NB4 (cell line): ENCODE measurements at regions not wholly inside any gene's neighbourhood (a gene's known extent, or its start where the extent isn't known, plus 50 kb on each side); places are given as distances from the start of the nearest gene placed in this dataset.

ENCODE experiments used
- DNase-seq: peaks from one replicate; pipeline ENCODE4 v3.0.0; 2010; ENCODE audit warnings: low read depth
- H3K4me3 ChIP-seq: one replicate; pipeline ENCODE4 v1.5.1; 2011; ENCODE audit warnings: mild to moderate bottlenecking, low read depth, low read length, moderate library complexity
- MYC ChIP-seq: IDR thresholded peaks from 2 replicates; pipeline ENCODE4 v1.6.1; 2011; ENCODE audit warnings: low read depth, low read length
- POLR2A ChIP-seq: IDR thresholded peaks from 2 replicates; pipeline ENCODE4 v1.6.1; 2011; ENCODE audit warnings: mild to moderate bottlenecking; ENCODE audit not compliant: insufficient read length; ENCODE audit errors: extremely low read depth
- TF ChIP-seq, protein P1 (sequence below): IDR thresholded peaks from one replicate; pipeline ENCODE4 v1.5.1; 2012; ENCODE audit warnings: low read depth, low read length
- TF ChIP-seq, protein P2 (sequence below): IDR thresholded peaks from 2 replicates; pipeline ENCODE4 v1.6.1; 2011; ENCODE audit warnings: low read depth, low read length

DNA sequence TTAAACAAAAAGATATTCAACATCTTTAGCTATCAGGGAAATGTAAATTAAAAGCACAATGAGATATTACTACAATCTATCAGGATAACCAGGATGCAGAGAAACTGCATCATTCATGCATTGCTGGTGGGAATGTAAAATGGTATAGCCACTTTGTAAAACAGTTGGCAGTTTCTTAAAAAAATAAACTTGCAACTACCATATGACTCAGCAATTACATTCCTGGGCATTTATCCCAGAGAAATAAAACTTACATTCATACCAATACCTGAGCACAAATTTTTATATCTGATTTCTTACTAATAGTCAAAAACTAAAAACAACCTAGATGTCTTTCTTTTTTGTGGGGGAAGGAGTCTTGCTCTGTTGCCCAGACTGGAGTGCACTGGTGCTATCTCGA, 190.3 kb upstream of the TAB2 start:
- no peak for DNase-seq
- no peak overlapping the region for H3K4me3 ChIP-seq

DNA sequence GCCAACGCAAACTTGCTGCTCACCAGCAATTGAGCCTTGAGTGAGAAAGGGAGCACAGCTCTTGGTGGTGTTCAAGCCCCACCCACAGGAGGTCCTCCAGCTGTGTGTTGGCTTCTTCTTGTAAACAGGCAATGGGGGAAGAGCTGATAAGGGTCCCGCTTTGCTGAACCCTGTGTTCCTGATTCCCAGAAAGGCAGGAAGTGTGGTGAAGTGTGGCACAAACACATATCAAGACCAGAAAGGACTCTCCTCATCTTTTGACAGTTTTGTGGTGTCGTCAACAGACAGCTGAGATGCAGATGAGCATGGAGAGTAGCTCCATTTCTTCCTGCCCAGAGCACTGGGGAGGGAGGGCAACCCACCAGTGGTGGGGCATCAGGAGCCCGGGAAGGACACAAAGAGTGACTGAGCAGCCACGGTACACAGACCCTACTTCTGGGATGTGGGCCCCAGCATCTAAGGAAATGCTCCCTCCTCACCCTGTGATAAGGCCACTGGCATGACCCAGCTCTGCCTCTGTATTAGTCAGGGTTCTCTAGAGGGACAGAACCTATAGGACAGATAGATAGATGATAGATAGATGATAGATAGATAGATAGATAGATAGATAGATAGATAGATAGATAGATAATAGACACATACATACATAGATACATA, 188.9 kb upstream of the TAB2 start:
- no peak overlapping the region for H3K4me3 ChIP-seq
- TF ChIP-seq MYC (no peak), POLR2A (no peak)
- TF ChIP-seq, protein P1, sequence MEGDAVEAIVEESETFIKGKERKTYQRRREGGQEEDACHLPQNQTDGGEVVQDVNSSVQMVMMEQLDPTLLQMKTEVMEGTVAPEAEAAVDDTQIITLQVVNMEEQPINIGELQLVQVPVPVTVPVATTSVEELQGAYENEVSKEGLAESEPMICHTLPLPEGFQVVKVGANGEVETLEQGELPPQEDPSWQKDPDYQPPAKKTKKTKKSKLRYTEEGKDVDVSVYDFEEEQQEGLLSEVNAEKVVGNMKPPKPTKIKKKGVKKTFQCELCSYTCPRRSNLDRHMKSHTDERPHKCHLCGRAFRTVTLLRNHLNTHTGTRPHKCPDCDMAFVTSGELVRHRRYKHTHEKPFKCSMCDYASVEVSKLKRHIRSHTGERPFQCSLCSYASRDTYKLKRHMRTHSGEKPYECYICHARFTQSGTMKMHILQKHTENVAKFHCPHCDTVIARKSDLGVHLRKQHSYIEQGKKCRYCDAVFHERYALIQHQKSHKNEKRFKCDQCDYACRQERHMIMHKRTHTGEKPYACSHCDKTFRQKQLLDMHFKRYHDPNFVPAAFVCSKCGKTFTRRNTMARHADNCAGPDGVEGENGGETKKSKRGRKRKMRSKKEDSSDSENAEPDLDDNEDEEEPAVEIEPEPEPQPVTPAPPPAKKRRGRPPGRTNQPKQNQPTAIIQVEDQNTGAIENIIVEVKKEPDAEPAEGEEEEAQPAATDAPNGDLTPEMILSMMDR, result no peak
- TF ChIP-seq, protein P2, sequence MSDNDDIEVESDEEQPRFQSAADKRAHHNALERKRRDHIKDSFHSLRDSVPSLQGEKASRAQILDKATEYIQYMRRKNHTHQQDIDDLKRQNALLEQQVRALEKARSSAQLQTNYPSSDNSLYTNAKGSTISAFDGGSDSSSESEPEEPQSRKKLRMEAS, result no peak
- no peak for DNase-seq

More for the DNA sequence above, 190.3 kb upstream of the TAB2 start:
- TF ChIP-seq MYC (no peak), POLR2A (no peak)
- TF ChIP-seq, protein P2, result no peak
- TF ChIP-seq, protein P1, result no peak

DNA sequence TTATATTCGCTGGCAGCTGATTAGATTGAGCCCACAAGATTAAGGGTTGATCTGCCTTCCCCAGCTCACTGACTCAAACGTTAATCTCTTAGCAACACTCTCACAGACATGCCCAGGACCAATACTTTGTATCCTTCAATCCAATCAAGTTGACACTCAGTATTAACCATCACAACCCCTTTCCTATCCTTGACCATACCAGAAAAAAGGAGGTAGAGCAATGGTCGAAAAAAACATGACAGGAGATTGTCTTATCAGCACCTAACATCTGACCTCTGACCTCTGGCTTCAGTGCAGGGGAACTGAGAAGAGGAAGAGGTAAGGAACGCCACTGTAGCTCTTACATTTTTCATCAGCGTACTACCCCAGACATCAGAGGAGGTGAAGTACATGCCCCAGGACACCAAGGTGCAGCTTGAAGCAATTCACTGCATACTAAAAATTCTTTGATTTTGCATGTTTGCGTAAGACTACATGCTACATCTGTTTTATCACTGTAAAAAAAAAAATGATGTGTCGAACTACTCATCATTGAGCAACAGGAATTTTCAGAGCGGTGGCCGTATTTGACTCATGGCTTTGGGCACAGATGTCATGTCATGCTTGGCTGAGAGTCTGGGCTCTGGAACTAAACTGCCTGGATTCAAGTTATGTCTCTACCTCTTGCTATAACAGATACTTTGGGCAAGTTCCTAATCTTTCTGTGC, 188.0 kb upstream of the TAB2 start:
- H3K4me3 ChIP-seq, result no peak overlapping the region
- DNase-seq, result peak; percentile 76
- TF ChIP-seq POLR2A (no peak), MYC (no peak)
- TF ChIP-seq, protein P1, result no peak
- TF ChIP-seq, protein P2, result no peak

DNA sequence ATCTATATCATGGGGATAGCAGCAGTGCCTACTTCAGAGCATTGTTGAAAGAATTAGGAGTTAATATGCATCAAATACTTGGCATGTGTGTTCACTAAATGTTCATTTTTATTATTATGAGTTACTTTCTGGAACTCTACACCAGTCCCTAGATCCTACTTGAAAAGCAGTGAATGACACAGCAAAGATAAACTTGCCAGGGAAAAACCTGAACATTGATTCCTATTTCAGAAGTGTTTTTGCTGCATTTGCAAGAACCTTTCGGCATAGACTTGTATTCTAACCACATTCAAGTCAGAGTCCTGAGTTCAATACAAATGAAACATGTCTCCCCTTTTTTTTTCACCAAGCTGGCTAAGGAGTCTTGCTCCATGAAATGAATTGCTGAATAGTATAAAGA, 187.4 kb upstream of the TAB2 start:
- no peak overlapping the region for H3K4me3 ChIP-seq
- no peak for DNase-seq
- TF ChIP-seq POLR2A (no peak), MYC (no peak)
- TF ChIP-seq, protein P2, result no peak
- TF ChIP-seq, protein P1, result no peak

DNA sequence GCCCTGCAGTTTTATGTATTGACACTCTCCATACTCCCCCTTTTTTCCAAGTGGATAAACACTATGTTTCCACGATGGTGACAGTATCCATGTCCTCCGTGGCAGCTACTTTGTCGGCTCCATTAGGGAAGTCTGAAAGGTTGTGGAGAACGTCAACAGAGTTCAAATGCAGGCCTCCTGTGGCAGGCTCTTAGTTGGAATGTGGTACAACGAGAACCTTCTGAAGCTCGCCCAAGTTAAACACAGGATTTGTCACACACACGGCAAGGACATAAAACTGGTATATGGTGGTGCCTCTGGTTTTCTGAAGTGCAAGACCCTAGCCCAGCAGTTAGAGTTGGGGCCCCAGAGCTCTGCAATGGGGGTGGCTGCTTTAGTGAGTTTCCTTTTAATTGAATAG, 187.0 kb upstream of the TAB2 start:
- H3K4me3 ChIP-seq, result no peak overlapping the region
- TF ChIP-seq, protein P1, result no peak
- TF ChIP-seq, protein P2, result no peak
- TF ChIP-seq MYC, result no peak
- no peak for TF ChIP-seq POLR2A
- DNase-seq, result no peak
